ENCODE measurements at regions not wholly inside any gene's neighbourhood (a gene's known extent, or its start where the extent isn't known, plus 50 kb on each side); places are given as distances from the start of the nearest gene placed in this dataset.

- no peak overlapping the region for H3K27ac Mint-ChIP-seq
- no peak for TF ChIP-seq CTCF (IDR thresholded peaks at IDR 0.05)
- H3K4me3 Mint-ChIP-seq: no peak overlapping the region
- no peaks in the 10 kb centered on the region for H3K27me3 Mint-ChIP-seq (ENCODE audit: insufficient read depth)
- no peaks in the 10 kb centered on the region; the same call in 1 of the 2 replicates for H3K9me3 Mint-ChIP-seq
- no peak for DNase-seq
- no peaks in the 10 kb centered on the region for H3K4me1 Mint-ChIP-seq (ENCODE audit: low read depth)
- no peaks in the 10 kb centered on the region for H3K36me3 Mint-ChIP-seq (ENCODE audit: low read depth)
Measured at GRCh38 chr7:17166824-17167379, 131.6 kb upstream of the AHR start.

- no peak for DNase-seq
- no peaks in the 10 kb centered on the region; the same call in 1 of the 2 replicates for H3K27me3 Mint-ChIP-seq (ENCODE audit: insufficient read depth)
- no peak for TF ChIP-seq CTCF (IDR thresholded peaks at IDR 0.05)
- no peaks in the 10 kb centered on the region for H3K36me3 Mint-ChIP-seq (ENCODE audit: low read depth)
- H3K4me1 Mint-ChIP-seq (ENCODE audit: low read depth): no peaks in the 10 kb centered on the region
- H3K27ac Mint-ChIP-seq: no peak overlapping the region
- H3K4me3 Mint-ChIP-seq: no peak overlapping the region
- no peaks in the 10 kb centered on the region for H3K9me3 Mint-ChIP-seq
Measured at GRCh38 chr7:17168416-17168815, 130.0 kb upstream of the AHR start.

GRCh38 chr7:17171427-17171826, 127.0 kb upstream of the AHR start:
- no peaks in the 10 kb centered on the region for H3K9me3 Mint-ChIP-seq
- no peaks in the 10 kb centered on the region for H3K36me3 Mint-ChIP-seq (ENCODE audit: low read depth)
- no peak overlapping the region for H3K27ac Mint-ChIP-seq
- no peaks in the 10 kb centered on the region; the same call in 1 of the 2 replicates for H3K27me3 Mint-ChIP-seq (ENCODE audit: insufficient read depth)
- TF ChIP-seq CTCF (IDR thresholded peaks at IDR 0.05): no peak
- peaks cover 4% of the 10 kb centered on the region; the same call in 1 of the 2 replicates for H3K4me1 Mint-ChIP-seq (ENCODE audit: low read depth)
- no peak for DNase-seq
- no peak overlapping the region for H3K4me3 Mint-ChIP-seq

GRCh38 chr7:17176371-17177032, 122.0 kb upstream of the AHR start:
- H3K27me3 Mint-ChIP-seq (ENCODE audit: insufficient read depth): no peaks in the 10 kb centered on the region; the same call in 1 of the 2 replicates
- TF ChIP-seq CTCF (IDR thresholded peaks at IDR 0.05): no peak
- H3K27ac Mint-ChIP-seq: no peak overlapping the region
- H3K9me3 Mint-ChIP-seq: no peaks in the 10 kb centered on the region
- H3K4me1 Mint-ChIP-seq (ENCODE audit: low read depth): peaks cover 5% of the 10 kb centered on the region; the same call in 1 of the 2 replicates
- H3K4me3 Mint-ChIP-seq: no peak overlapping the region
- no peaks in the 10 kb centered on the region for H3K36me3 Mint-ChIP-seq (ENCODE audit: low read depth)
- DNase-seq: no peak

GRCh38 chr7:17178545-17178944, 119.9 kb upstream of the AHR start:
- no peak overlapping the region for H3K27ac Mint-ChIP-seq
- peaks cover 3% of the 10 kb centered on the region; the same call in 1 of the 2 replicates for H3K27me3 Mint-ChIP-seq (ENCODE audit: insufficient read depth)
- no peak for TF ChIP-seq CTCF (IDR thresholded peaks at IDR 0.05)
- no peaks in the 10 kb centered on the region for H3K9me3 Mint-ChIP-seq
- H3K4me1 Mint-ChIP-seq (ENCODE audit: low read depth): peaks cover 11% of the 10 kb centered on the region
- no peaks in the 10 kb centered on the region for H3K36me3 Mint-ChIP-seq (ENCODE audit: low read depth)
- DNase-seq: no peak
- H3K4me3 Mint-ChIP-seq: no peak overlapping the region
